Mesendoderm (in vitro differentiated cells): ENCODE measurements at regions not wholly inside any gene's neighbourhood (a gene's known extent, or its start where the extent isn't known, plus 50 kb on each side); places are given as distances from the start of the nearest gene placed in this dataset.
A peak's percentile ranks its signal among the peaks of the same experiment; 100 is the strongest.

Source experiments
- DNase-seq: peaks from one replicate; pipeline ENCODE4 v3.0.0; 2013
- H2AK5ac ChIP-seq: 2 replicates; pipeline ENCODE4 v1.6.1; 2013; ENCODE audit warnings: low read length, inconsistent platforms
- H2BK120ac ChIP-seq: 2 replicates; pipeline ENCODE4 v1.6.1; 2013; ENCODE audit warnings: low read depth, mild to moderate bottlenecking, low read length, moderate library complexity, mixed read lengths
- H2BK15ac ChIP-seq: replicated peaks from 2 replicates; pipeline ENCODE4 v1.6.1; 2013; ENCODE audit warnings: low read depth, mild to moderate bottlenecking, moderate library complexity
- H2BK5ac ChIP-seq: 2 replicates; pipeline ENCODE4 v1.6.1; 2013; ENCODE audit warnings: low read length, inconsistent platforms
- H3K18ac ChIP-seq: 2 replicates; pipeline ENCODE4 v1.6.1; 2013; ENCODE audit warnings: mild to moderate bottlenecking, low read length, mixed read lengths
- H3K23ac ChIP-seq: one replicate; pipeline ENCODE4 v1.6.1; 2013; ENCODE audit warnings: low read length
- H3K27ac ChIP-seq: 2 replicates; pipeline ENCODE4 v1.5.1; 2013; ENCODE audit warnings: low read depth, mild to moderate bottlenecking, inconsistent platforms, low read length, moderate library complexity
- H3K27me3 ChIP-seq: 2 replicates; pipeline ENCODE4 v1.6.1; 2013; ENCODE audit warnings: low read length, control low read depth, mild to moderate bottlenecking, inconsistent platforms; ENCODE audit not compliant: insufficient read depth, poor library complexity
- H3K36me3 ChIP-seq: 2 replicates; pipeline ENCODE4 v1.6.1; 2013; ENCODE audit warnings: low read length, inconsistent platforms; ENCODE audit not compliant: control insufficient read depth, insufficient read depth
- H3K4ac ChIP-seq: one replicate; pipeline ENCODE4 v1.6.1; 2013; ENCODE audit warnings: low read depth, mild to moderate bottlenecking, low read length, moderate library complexity
- H3K4me1 ChIP-seq: 2 replicates; pipeline ENCODE4 v1.6.1; 2013; ENCODE audit warnings: low read depth, low read length, inconsistent platforms; ENCODE audit not compliant: control insufficient read depth
- H3K4me2 ChIP-seq: 2 replicates; pipeline ENCODE4 v1.6.1; 2013; ENCODE audit warnings: low read length
- H3K4me3 ChIP-seq: 2 replicates; pipeline ENCODE4 v1.5.1; 2013; ENCODE audit warnings: mild to moderate bottlenecking, low read length
- H3K56ac ChIP-seq: one replicate; pipeline ENCODE4 v1.6.1; 2013; ENCODE audit warnings: low read length
- H3K79me1 ChIP-seq: 2 replicates; pipeline ENCODE4 v1.6.1; 2013; ENCODE audit warnings: low read length, inconsistent platforms
- H3K79me2 ChIP-seq: 2 replicates; pipeline ENCODE4 v1.6.1; 2013; ENCODE audit warnings: mild to moderate bottlenecking, low read length; ENCODE audit not compliant: control insufficient read depth, insufficient read depth
- H3K9ac ChIP-seq: 2 replicates; pipeline ENCODE4 v1.6.1; 2013; ENCODE audit warnings: low read length, inconsistent platforms
- H4K5ac ChIP-seq: one replicate; pipeline ENCODE4 v1.6.1; 2013; ENCODE audit warnings: low read length
- H4K8ac ChIP-seq: one replicate; pipeline ENCODE4 v1.6.1; 2013; ENCODE audit warnings: low read depth, mild to moderate bottlenecking, control low read depth, low read length, moderate library complexity
- WGBS: extraction: QIAGEN DNeasy Blood & Tissue Kit; methylation state at CpG from one replicate; pipeline ENCODE4 v1.1.7; 2013; ENCODE audit warnings: low lambda C conversion rate, missing lambda C conversion rate; ENCODE audit not compliant: insufficient coverage; ENCODE audit errors: extremely low coverage; 5-methylcytosine and 5-hydroxymethylcytosine counted together

- Histone ChIP-seq H3K56ac (no peak overlapping the region), H2BK5ac (no peak overlapping the region), H3K27me3 (no peaks in the 10 kb centered on the region), H2BK15ac (no peak overlapping the region), H3K4me1 (no peaks in the 10 kb centered on the region), H3K18ac (no peak overlapping the region), H3K23ac (no peak overlapping the region), H4K5ac (no peak overlapping the region), H3K27ac (no peak overlapping the region), H3K4ac (no peak overlapping the region), H3K36me3 (no peaks in the 10 kb centered on the region), H2AK5ac (no peak overlapping the region), H3K9ac (no peak overlapping the region), H2BK120ac (no peak overlapping the region), H3K4me3 (no peak overlapping the region), H3K79me1 (no peaks in the 10 kb centered on the region), H4K8ac (no peak overlapping the region), H3K79me2 (no peaks in the 10 kb centered on the region), H3K4me2 (no peak overlapping the region)
- WGBS = no CpG with 5 or more reads among the region's 6 CpGs
- DNase-seq = no peak
Measured at GRCh38 chr6:109315341-109316110, 66.7 kb downstream of the CD164 start.

GRCh38 chr6:109314313-109314712, 68.0 kb downstream of the CD164 start:
- H3K36me3 ChIP-seq = no peaks in the 10 kb centered on the region
- DNase-seq = no peak
- H3K27me3 ChIP-seq = no peaks in the 10 kb centered on the region
- H3K27ac ChIP-seq = no peak overlapping the region
- H2BK15ac ChIP-seq = no peak overlapping the region
- H4K8ac ChIP-seq = no peak overlapping the region
- H2BK120ac ChIP-seq = no peak overlapping the region
- H3K79me2 ChIP-seq = no peaks in the 10 kb centered on the region
- no peak overlapping the region for H2AK5ac ChIP-seq
- no peaks in the 10 kb centered on the region for H3K4me1 ChIP-seq
- no peak overlapping the region for H3K4me3 ChIP-seq
- H2BK5ac ChIP-seq = no peak overlapping the region
- H3K56ac ChIP-seq = no peak overlapping the region
- no peak overlapping the region for H4K5ac ChIP-seq
- no peak overlapping the region for H3K23ac ChIP-seq
- no peak overlapping the region for H3K4me2 ChIP-seq
- no peak overlapping the region for H3K4ac ChIP-seq
- H3K18ac ChIP-seq = no peak overlapping the region
- no CpG with 5 or more reads among the region's 12 CpGs for WGBS
- no peaks in the 10 kb centered on the region for H3K79me1 ChIP-seq
- H3K9ac ChIP-seq = no peak overlapping the region

GRCh38 chr6:109313139-109313538, 69.1 kb downstream of the CD164 start:
- H3K9ac ChIP-seq = no peak overlapping the region
- no peak overlapping the region for H2BK15ac ChIP-seq
- H3K4me2 ChIP-seq = no peak overlapping the region
- no peak overlapping the region for H2BK5ac ChIP-seq
- H3K27ac ChIP-seq = no peak overlapping the region
- no peaks in the 10 kb centered on the region for H3K36me3 ChIP-seq
- no CpG with 5 or more reads among the region's 5 CpGs for WGBS
- no peaks in the 10 kb centered on the region for H3K4me1 ChIP-seq
- H3K4ac ChIP-seq = no peak overlapping the region
- DNase-seq = no peak
- H4K5ac ChIP-seq = no peak overlapping the region
- H2BK120ac ChIP-seq = no peak overlapping the region
- H3K27me3 ChIP-seq = no peaks in the 10 kb centered on the region
- H3K79me2 ChIP-seq = no peaks in the 10 kb centered on the region
- no peak overlapping the region for H4K8ac ChIP-seq
- no peak overlapping the region for H3K4me3 ChIP-seq
- H3K79me1 ChIP-seq = no peaks in the 10 kb centered on the region
- H3K18ac ChIP-seq = no peak overlapping the region
- no peak overlapping the region for H2AK5ac ChIP-seq
- H3K56ac ChIP-seq = no peak overlapping the region
- H3K23ac ChIP-seq = no peak overlapping the region

- H3K23ac ChIP-seq = no peak overlapping the region
- no peak overlapping the region for H2AK5ac ChIP-seq
- H3K4me2 ChIP-seq = no peak overlapping the region
- H3K18ac ChIP-seq = no peak overlapping the region
- no peak overlapping the region for H3K4ac ChIP-seq
- no peaks in the 10 kb centered on the region for H3K79me1 ChIP-seq
- no peak for DNase-seq
- no peak overlapping the region for H2BK15ac ChIP-seq
- H3K4me3 ChIP-seq = no peak overlapping the region
- H3K27ac ChIP-seq = no peak overlapping the region
- H3K56ac ChIP-seq = no peak overlapping the region
- peaks cover 3% of the 10 kb centered on the region for H3K4me1 ChIP-seq
- H2BK120ac ChIP-seq = no peak overlapping the region
- no peak overlapping the region for H4K8ac ChIP-seq
- H3K9ac ChIP-seq = no peak overlapping the region
- no peaks in the 10 kb centered on the region for H3K79me2 ChIP-seq
- H2BK5ac ChIP-seq = no peak overlapping the region
- no peaks in the 10 kb centered on the region for H3K27me3 ChIP-seq
- WGBS = no CpG with 5 or more reads among the region's 2 CpGs
- H3K36me3 ChIP-seq = no peaks in the 10 kb centered on the region
- H4K5ac ChIP-seq = no peak overlapping the region
Measured at GRCh38 chr6:109311471-109311870, 70.8 kb downstream of the CD164 start.

- H3K79me2 ChIP-seq = no peaks in the 10 kb centered on the region
- no peak overlapping the region for H3K23ac ChIP-seq
- no peaks in the 10 kb centered on the region for H3K27me3 ChIP-seq
- H3K18ac ChIP-seq = no peak overlapping the region
- no peak overlapping the region for H3K56ac ChIP-seq
- H3K9ac ChIP-seq = no peak overlapping the region
- no peak overlapping the region for H2BK15ac ChIP-seq
- DNase-seq = no peak
- no peak overlapping the region for H3K4me3 ChIP-seq
- no peak overlapping the region for H3K27ac ChIP-seq
- no peaks in the 10 kb centered on the region for H3K36me3 ChIP-seq
- H2AK5ac ChIP-seq = no peak overlapping the region
- H3K4ac ChIP-seq = no peak overlapping the region
- H4K5ac ChIP-seq = no peak overlapping the region
- no CpG with 5 or more reads among the region's 5 CpGs for WGBS
- no peak overlapping the region for H2BK5ac ChIP-seq
- H3K4me1 ChIP-seq = peaks cover 3% of the 10 kb centered on the region
- no peaks in the 10 kb centered on the region for H3K79me1 ChIP-seq
- H4K8ac ChIP-seq = no peak overlapping the region
- no peak overlapping the region for H3K4me2 ChIP-seq
- no peak overlapping the region for H2BK120ac ChIP-seq
Measured at GRCh38 chr6:109309917-109310316, 72.3 kb downstream of the CD164 start.

- peak; percentile 37 for DNase-seq
- Histone ChIP-seq H3K4ac (no peak overlapping the region), H3K27me3 (no peaks in the 10 kb centered on the region), H3K79me2 (no peaks in the 10 kb centered on the region), H3K56ac (no peak overlapping the region), H3K9ac (no peak overlapping the region), H4K8ac (no peak overlapping the region), H2AK5ac (no peak overlapping the region), H4K5ac (no peak overlapping the region), H2BK120ac (no peak overlapping the region), H3K36me3 (no peaks in the 10 kb centered on the region), H3K27ac (no peak overlapping the region), H2BK5ac (no peak overlapping the region), H3K18ac (no peak overlapping the region), H3K23ac (no peak overlapping the region), H3K79me1 (no peaks in the 10 kb centered on the region), H3K4me3 (no peak overlapping the region), H3K4me2 (no peak overlapping the region), H3K4me1 (peaks cover 13% of the 10 kb centered on the region), H2BK15ac (no peak overlapping the region)
- no CpG with 5 or more reads among the region's 5 CpGs for WGBS
Measured at GRCh38 chr6:109308018-109308492, 74.2 kb downstream of the CD164 start.
